ENCODE measurements at regions not wholly inside any gene's neighbourhood (a gene's known extent, or its start where the extent isn't known, plus 50 kb on each side); places are given as distances from the start of the nearest gene placed in this dataset.

- Histone ChIP-seq H3K36me3 (ENCODE audit: control insufficient read depth in 2 of 2, extremely low read depth in 1 of 2, insufficient read depth in 2 of 2, low read length in 2 of 2) (no peaks in the 10 kb centered on the region), H3K9me3 (replicated peaks; ENCODE audit: control insufficient read depth, insufficient read depth, low read length) (no peaks in the 10 kb centered on the region), H3K4me1 (ENCODE audit: control insufficient read depth, extremely low read depth, insufficient read depth, low read length) (no peaks in the 10 kb centered on the region), H3K9me1 (replicated peaks; ENCODE audit: control insufficient read depth, extremely low read depth, insufficient read depth, low read length) (no peaks in the 10 kb centered on the region), H3K4me3 (replicated peaks in 1 of 3; ENCODE audit: insufficient read depth in 1 of 3, low read depth in 1 of 3, low read length in 3 of 3) (no peak overlapping the region), H4K20me1 (replicated peaks; ENCODE audit: control insufficient read depth, extremely low read depth, insufficient read depth, low read length) (no peaks in the 10 kb centered on the region), H3K27me3 (ENCODE audit: control insufficient read depth in 2 of 2, insufficient read depth in 2 of 2, low read length in 2 of 2) (no peaks in the 10 kb centered on the region), H3K79me2 (ENCODE audit: control insufficient read depth, insufficient read depth, low read length) (no peaks in the 10 kb centered on the region), H3K4me2 (ENCODE audit: insufficient read depth, low read length) (no peak overlapping the region), H3K27ac (ENCODE audit: insufficient read depth, low read depth, low read length) (no peak overlapping the region), H2AFZ (ENCODE audit: low read depth, low read length) (no peak overlapping the region), H3K9ac (replicated peaks; ENCODE audit: extremely low read depth, insufficient read depth, low read length) (no peak overlapping the region)
- TF ChIP-seq POLR2A (IDR thresholded peaks at IDR 0.05; ENCODE audit: low read depth, low read length) (no peak), CTCF (IDR thresholded peaks at IDR 0.05; ENCODE audit: extremely low read depth in 1 of 2, insufficient read depth in 1 of 2, low read depth in 1 of 2, low read length in 2 of 2) (no peak), FOS (IDR thresholded peaks at IDR 0.05; ENCODE audit: borderline replicate concordance, insufficient read depth, low read length) (no peak), EZH2 (IDR thresholded peaks at IDR 0.05; ENCODE audit: borderline replicate concordance, low read depth, low read length, severe bottlenecking) (no peak), MAX (IDR thresholded peaks at IDR 0.05; ENCODE audit: insufficient read depth, insufficient read length) (no peak), GATA2 (IDR thresholded peaks at IDR 0.05; ENCODE audit: insufficient read depth, insufficient read length, low read depth, low read length) (no peak), JUN (IDR thresholded peaks at IDR 0.05; ENCODE audit: borderline replicate concordance, insufficient read depth, insufficient read length, low read depth) (no peak), POLR2AphosphoS5 (IDR thresholded peaks at IDR 0.05; ENCODE audit: insufficient read depth, low read depth, low read length) (no peak)
- dilution Hi-C loops (cut with MboI; ENCODE audit: extremely low pct_ligation_motif_present, low sequenced_read_pairs) (no loop called here), intact Hi-C loops (cut with micrococcal nuclease) (no loop called here)
- POLR2A ChIA-PET: no interaction called here
- CTCF ChIA-PET: no interaction called here
- DNase-seq (ENCODE audit: low read depth, low spot score) (no peak), FAIRE-seq (no peak)
- BruUV-seq (replicated peaks): no TSS peak
These were observed 142.9 kb upstream of the GRAMD2B start for GRCh38 chr5:126280343-126280742.

Data from endothelial cell of umbilical vein (primary cell).